ENCODE measurements at regions not wholly inside any gene's neighbourhood (a gene's known extent, or its start where the extent isn't known, plus 50 kb on each side); places are given as distances from the start of the nearest gene placed in this dataset.

GRCh38 chr12:131454418-131455217, 256.3 kb upstream of the SFSWAP start:
- no peak overlapping the region for H3K4me3 ChIP-seq
- no peaks in the 10 kb centered on the region for H3K4me1 ChIP-seq (ENCODE audit: control insufficient read depth in 5 of 5, insufficient read depth in 5 of 5, low read length in 5 of 5)
- ATAC-seq (ENCODE audit: insufficient read depth, low FRiP score) (no peak), DNase-seq (peak; percentile 35 to 61 (median 38))
- no peak overlapping the region for H3K9ac ChIP-seq (ENCODE audit: insufficient read depth in 1 of 2, low read length in 2 of 2)
- H3K27me3 ChIP-seq (ENCODE audit: control insufficient read depth in 3 of 3, insufficient read depth in 3 of 3, low read length in 2 of 3): no peaks in the 10 kb centered on the region
- H3K27ac ChIP-seq (ENCODE audit: low read depth in 1 of 2, low read length in 1 of 2): no peak overlapping the region
- WGBS, 2 donors: 40 to 43% methylated on average over 12 of the region's 12 CpGs
- TF ChIP-seq, protein P1, sequence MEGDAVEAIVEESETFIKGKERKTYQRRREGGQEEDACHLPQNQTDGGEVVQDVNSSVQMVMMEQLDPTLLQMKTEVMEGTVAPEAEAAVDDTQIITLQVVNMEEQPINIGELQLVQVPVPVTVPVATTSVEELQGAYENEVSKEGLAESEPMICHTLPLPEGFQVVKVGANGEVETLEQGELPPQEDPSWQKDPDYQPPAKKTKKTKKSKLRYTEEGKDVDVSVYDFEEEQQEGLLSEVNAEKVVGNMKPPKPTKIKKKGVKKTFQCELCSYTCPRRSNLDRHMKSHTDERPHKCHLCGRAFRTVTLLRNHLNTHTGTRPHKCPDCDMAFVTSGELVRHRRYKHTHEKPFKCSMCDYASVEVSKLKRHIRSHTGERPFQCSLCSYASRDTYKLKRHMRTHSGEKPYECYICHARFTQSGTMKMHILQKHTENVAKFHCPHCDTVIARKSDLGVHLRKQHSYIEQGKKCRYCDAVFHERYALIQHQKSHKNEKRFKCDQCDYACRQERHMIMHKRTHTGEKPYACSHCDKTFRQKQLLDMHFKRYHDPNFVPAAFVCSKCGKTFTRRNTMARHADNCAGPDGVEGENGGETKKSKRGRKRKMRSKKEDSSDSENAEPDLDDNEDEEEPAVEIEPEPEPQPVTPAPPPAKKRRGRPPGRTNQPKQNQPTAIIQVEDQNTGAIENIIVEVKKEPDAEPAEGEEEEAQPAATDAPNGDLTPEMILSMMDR (IDR thresholded peaks at IDR 0.05; ENCODE audit: control extremely low read depth, extremely low read depth): peak; percentile 34
- peaks cover 0 to 4% (median 1%) of the 10 kb centered on the region in 4 donors for H3K9me3 ChIP-seq (ENCODE audit: control insufficient read depth in 4 of 4, insufficient read depth in 3 of 4, low read length in 3 of 4)
- H3K36me3 ChIP-seq (ENCODE audit: control insufficient read depth in 4 of 4, insufficient read depth in 4 of 4, low read length in 4 of 4): no peaks in the 10 kb centered on the region

DNA sequence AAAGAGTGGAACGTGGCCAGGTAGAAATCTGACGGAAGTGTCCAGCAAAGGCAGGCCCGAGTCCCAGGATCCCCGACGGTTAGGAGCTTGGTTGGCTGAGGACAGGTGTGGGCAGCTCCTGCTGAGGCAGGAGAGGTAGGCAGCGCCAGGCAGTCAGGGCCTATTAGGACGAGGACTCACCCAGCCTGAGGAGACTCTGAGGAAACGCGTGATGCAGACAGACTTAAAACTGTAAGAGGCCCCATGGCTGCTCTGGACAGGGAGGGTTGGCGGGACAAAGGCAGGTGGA, 255.7 kb upstream of the SFSWAP start:
- H3K4me3 ChIP-seq: no peak overlapping the region
- DNase-seq (no peak), ATAC-seq (ENCODE audit: insufficient read depth, low FRiP score) (no peak)
- H3K36me3 ChIP-seq (ENCODE audit: control insufficient read depth in 4 of 4, insufficient read depth in 4 of 4, low read length in 4 of 4): no peaks in the 10 kb centered on the region
- H3K27ac ChIP-seq (ENCODE audit: low read depth in 1 of 2, low read length in 1 of 2): no peak overlapping the region
- TF ChIP-seq, protein P1 (IDR thresholded peaks at IDR 0.05; ENCODE audit: control extremely low read depth, extremely low read depth): no peak
- no peaks in the 10 kb centered on the region for H3K4me1 ChIP-seq (ENCODE audit: control insufficient read depth in 5 of 5, insufficient read depth in 5 of 5, low read length in 5 of 5)
- H3K9me3 ChIP-seq (ENCODE audit: control insufficient read depth in 4 of 4, insufficient read depth in 3 of 4, low read length in 3 of 4): peaks cover 0 to 4% (median 1%) of the 10 kb centered on the region in 4 donors
- H3K9ac ChIP-seq (ENCODE audit: insufficient read depth in 1 of 2, low read length in 2 of 2): no peak overlapping the region
- 86% methylated on average over 10 of the region's 10 CpGs for WGBS, 2 donors
- peaks cover 0 to 3% (median 0%) of the 10 kb centered on the region in 3 donors for H3K27me3 ChIP-seq (ENCODE audit: control insufficient read depth in 3 of 3, insufficient read depth in 3 of 3, low read length in 2 of 3)

DNA sequence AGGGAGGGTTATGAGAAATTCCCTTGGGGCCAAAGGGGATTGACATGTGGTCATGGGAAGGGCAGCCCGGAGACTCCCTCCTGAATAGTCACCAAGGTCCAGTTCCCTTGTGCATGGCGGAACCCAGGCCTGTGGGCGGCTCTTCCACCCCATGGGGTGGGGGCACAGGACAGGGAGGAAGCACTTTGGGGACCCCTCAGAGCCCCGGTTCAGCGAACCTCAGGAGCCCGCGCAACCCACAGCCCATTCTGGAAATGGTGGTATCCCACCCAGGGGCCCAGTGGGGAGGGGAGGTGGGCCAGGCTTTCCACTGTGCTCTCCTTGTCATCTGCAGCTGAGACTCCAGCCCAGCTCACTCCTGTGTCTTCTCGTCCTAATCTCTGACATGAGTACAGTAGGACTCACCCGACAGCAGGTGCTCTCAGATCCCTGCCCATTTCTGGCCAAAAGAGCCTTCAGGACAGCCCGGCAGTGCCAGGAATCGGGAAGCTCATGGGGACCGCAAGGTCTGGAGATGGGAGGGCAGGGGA, 255.2 kb upstream of the SFSWAP start:
- TF ChIP-seq, protein P1 (IDR thresholded peaks at IDR 0.05; ENCODE audit: control extremely low read depth, extremely low read depth): no peak
- Histone ChIP-seq H3K27me3 (ENCODE audit: control insufficient read depth in 3 of 3, insufficient read depth in 3 of 3, low read length in 2 of 3) (peaks cover 0 to 5% (median 0%) of the 10 kb centered on the region in 3 donors), H3K9ac (ENCODE audit: insufficient read depth in 1 of 2, low read length in 2 of 2) (no peak overlapping the region), H3K4me3 (no peak overlapping the region), H3K9me3 (ENCODE audit: control insufficient read depth in 4 of 4, insufficient read depth in 3 of 4, low read length in 3 of 4) (peaks cover 0 to 3% (median 0%) of the 10 kb centered on the region in 4 donors), H3K27ac (ENCODE audit: low read depth in 1 of 2, low read length in 1 of 2) (no peak overlapping the region), H3K36me3 (ENCODE audit: control insufficient read depth in 4 of 4, insufficient read depth in 4 of 4, low read length in 4 of 4) (no peaks in the 10 kb centered on the region), H3K4me1 (ENCODE audit: control insufficient read depth in 5 of 5, insufficient read depth in 5 of 5, low read length in 5 of 5) (no peaks in the 10 kb centered on the region)
- WGBS, 2 donors: 92 to 95% methylated on average over 12 of the region's 12 CpGs
- DNase-seq (no peak), ATAC-seq (ENCODE audit: insufficient read depth, low FRiP score) (no peak)
